HepG2 (cell line): ENCODE measurements at regions not wholly inside any gene's neighbourhood (a gene's known extent, or its start where the extent isn't known, plus 50 kb on each side); places are given as distances from the start of the nearest gene placed in this dataset.

Experiments
- ATAC-seq: fragments of 200-7000 bp; cut with Tn5 transposase; 3 replicates; pipeline ENCODE4 v1.9.1; 2020; ENCODE audit warnings: mild to moderate bottlenecking, moderate library complexity
- BruUV-seq: library from RNA; stranded (reverse); fragments of 400-500 nt; replicated peaks from 2 replicates; lab custom pipeline; 2021; lab: Mats Ljungman, UMichigan
- CTCF ChIA-PET: fragments of 300-600 bp; formaldehyde crosslinking; extraction: SDS; loops from one replicate; lab custom pipeline; 2021; ENCODE audit warnings: low total read pairs, inconsistent platforms, low intra/inter-chr PET ratio; lab: Yijun Ruan, JAX
- POLR2A ChIA-PET: fragments of 350-600 bp; sonication (Branson Sonifier 250); formaldehyde crosslinking; loops from one replicate; lab custom pipeline; 2020; ENCODE audit warnings: antibody characterized with exemption, inconsistent platforms; lab: Yijun Ruan, JAX
- DNase-seq: peaks from one replicate; pipeline ENCODE4 v3.0.0-alpha.2; 2015; ENCODE audit warnings: low spot score
- FAIRE-seq: peaks from 3 replicates; lab custom pipeline; 2011; peaks lifted over from hg19 to GRCh38; lab: Jason Lieb, UNC
- H2AFZ ChIP-seq: one replicate; pipeline ENCODE4 v1.6.1; 2011; ENCODE audit warnings: low read length, inconsistent platforms
- H3K27ac ChIP-seq: fragments of 300-600 bp; 3 replicates; pipeline ENCODE4 v1.8.0; 2011; ENCODE audit warnings: mixed run types, mild to moderate bottlenecking, mixed read lengths, low read length, inconsistent platforms; ENCODE audit not compliant: insufficient read depth; ENCODE audit errors: extremely low read length
- H3K27me3 ChIP-seq, 2 experiments: fragments of 200-600 bp in 1 of 2; 2 replicates in 1 of 2; 3 replicates in 1 of 2; pipeline versions ENCODE4 v1.6.0 to v1.8.0; 2011; ENCODE audit warnings: low read length in 2 of 2, mild to moderate bottlenecking in 2 of 2, moderate library complexity in 2 of 2, inconsistent platforms in 1 of 2; ENCODE audit not compliant: insufficient read depth in 2 of 2, control insufficient read depth in 1 of 2
- H3K36me3 ChIP-seq, 2 experiments: fragments of 200-600 bp in 1 of 2; replicated peaks in 1 of 2; 2 replicates in 1 of 2; 3 replicates in 1 of 2; pipeline versions ENCODE4 v1.5.1 to v1.8.0; 2011; ENCODE audit warnings: low read length in 2 of 2, inconsistent platforms in 1 of 2; ENCODE audit not compliant: insufficient read depth in 2 of 2, control insufficient read depth in 1 of 2
- H3K4me1 ChIP-seq: 2 replicates; pipeline ENCODE4 v1.5.1; 2012; ENCODE audit warnings: low read length, inconsistent platforms; ENCODE audit not compliant: insufficient read depth
- H3K4me2 ChIP-seq: 2 replicates; pipeline ENCODE4 v1.6.0; 2011; ENCODE audit warnings: low read depth, low read length, inconsistent platforms
- H3K4me3 ChIP-seq, 3 experiments: fragments of 200-600 bp in 1 of 3; sonication (generic), shearing (Covaris generic) in 1 of 3; replicated peaks in 1 of 3; 2 replicates each; pipeline ENCODE4 v1.5.1; 2011 to 2016; ENCODE audit warnings: low read length in 3 of 3, inconsistent platforms in 2 of 3, low read depth in 2 of 3, mild to moderate bottlenecking in 2 of 3, control low read depth in 1 of 3, mixed read lengths in 1 of 3; ENCODE audit not compliant: insufficient read depth in 1 of 3
- H3K79me2 ChIP-seq: one replicate; pipeline ENCODE4 v1.6.1; 2011; ENCODE audit warnings: low read length, inconsistent platforms; ENCODE audit not compliant: insufficient read depth
- H3K9ac ChIP-seq: 2 replicates; pipeline ENCODE4 v1.6.0; 2011; ENCODE audit warnings: mild to moderate bottlenecking, low read depth, low read length, inconsistent platforms; ENCODE audit not compliant: insufficient read depth
- H3K9me3 ChIP-seq: 2 replicates; pipeline ENCODE4 v1.5.1; 2012; ENCODE audit warnings: mild to moderate bottlenecking, low read length
- H4K20me1 ChIP-seq: 2 replicates; pipeline ENCODE4 v1.6.0; 2011; ENCODE audit warnings: inconsistent platforms, mild to moderate bottlenecking, low read length, moderate library complexity; ENCODE audit not compliant: insufficient read depth
- CBX5 ChIP-seq: sonication (generic); formaldehyde crosslinking; IDR thresholded peaks from 2 replicates; pipeline ENCODE4 v1.4.0; 2020; ENCODE audit warnings: missing genetic modification reagents, borderline replicate concordance
- HOXA9 ChIP-seq: sonication (generic); formaldehyde crosslinking; IDR thresholded peaks from 2 replicates; pipeline ENCODE4 v1.8.1; 2022; ENCODE audit warnings: missing genetic modification reagents, mild to moderate bottlenecking, moderate library complexity, borderline replicate concordance
- MIER2 ChIP-seq: IDR thresholded peaks from 2 replicates; pipeline ENCODE4 v1.6.1; 2016; ENCODE audit warnings: missing biosample characterization, missing genetic modification reagents
- ZBTB38 ChIP-seq: sonication (generic); formaldehyde crosslinking; IDR thresholded peaks from 2 replicates; pipeline ENCODE4 v1.5.1; 2020; ENCODE audit warnings: mild to moderate bottlenecking, missing genetic modification reagents
- ZFAT ChIP-seq: sonication (generic); formaldehyde crosslinking; conservative IDR thresholded peaks from 2 replicates; pipeline ENCODE4 v1.8.1; 2023; ENCODE audit warnings: missing genetic modification reagents, inconsistent platforms
- ZNF136 ChIP-seq: sonication (generic); formaldehyde crosslinking; IDR thresholded peaks from 2 replicates; pipeline ENCODE4 v1.8.1; 2022; ENCODE audit warnings: low read depth, mild to moderate bottlenecking, moderate library complexity, missing genetic modification reagents
- ZNF337 ChIP-seq: sonication (generic); formaldehyde crosslinking; IDR thresholded peaks from 2 replicates; pipeline ENCODE4 v1.5.1; 2020; ENCODE audit warnings: missing genetic modification reagents, low read depth, mild to moderate bottlenecking, borderline replicate concordance
- WGBS: methylation state at CpG from one replicate; pipeline ENCODE4 v1.1.6; 2017; ENCODE audit warnings: low lambda C conversion rate; 5-methylcytosine and 5-hydroxymethylcytosine counted together
- in situ Hi-C: cut with HindIII; loops from 2 replicates; pipeline ENCODE4 v1.10.0; 2017; ENCODE audit warnings: low pct_unique_long_range_greater_than_20kb; ENCODE audit not compliant: extremely low pct_ligation_motif_present
- intact Hi-C: fragments of 100-400 bp; cut with micrococcal nuclease; formaldehyde crosslinking; loops from one replicate; pipeline ENCODE4 v1.10.0; 2022; ENCODE audit not compliant: unreplicated experiment
- TF ChIP-seq, protein P1 (sequence below): sonication (generic); formaldehyde crosslinking; IDR thresholded peaks from 2 replicates; pipeline ENCODE4 v1.4.0; 2020; ENCODE audit warnings: missing genetic modification reagents
- TF ChIP-seq, protein P2 (sequence below): sonication (generic); formaldehyde crosslinking; IDR thresholded peaks from 2 replicates; pipeline ENCODE4 v1.4.0; 2020; ENCODE audit warnings: missing genetic modification reagents
- TF ChIP-seq, protein P3 (sequence below): IDR thresholded peaks from 2 replicates; pipeline ENCODE4 v1.6.1; 2018; ENCODE audit warnings: missing genetic modification reagents, mild to moderate bottlenecking, missing compliant biosample characterization

DNA sequence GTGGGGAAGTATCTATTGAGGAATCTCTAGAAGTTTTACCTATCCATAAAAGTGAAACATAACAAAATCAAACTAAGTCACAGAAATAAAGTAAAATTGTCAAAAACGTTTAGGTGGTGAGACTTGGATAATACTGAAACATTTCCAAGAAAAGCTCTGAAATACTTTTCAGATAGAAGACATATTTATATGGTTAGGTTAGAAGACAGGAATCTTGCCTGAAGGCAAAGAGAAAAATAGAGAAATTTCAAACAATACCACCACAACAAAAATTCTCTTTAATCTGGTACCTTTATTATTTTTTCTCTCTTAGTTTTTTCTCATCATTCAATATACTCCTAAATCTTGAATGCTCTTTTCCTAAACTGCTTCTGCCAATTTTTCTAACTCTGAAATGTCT, 222.7 kb upstream of the PLSCR5 start:
- no peaks in the 10 kb centered on the region for H3K36me3 ChIP-seq
- H3K79me2 ChIP-seq: no peaks in the 10 kb centered on the region
- no peak overlapping the region for H3K4me2 ChIP-seq
- no peaks in the 10 kb centered on the region for H4K20me1 ChIP-seq
- no peak overlapping the region for H3K27ac ChIP-seq
- no peak overlapping the region for H3K4me3 ChIP-seq
- no peak for ATAC-seq
- in situ Hi-C loops: no loop called here
- TF ChIP-seq, protein P1, sequence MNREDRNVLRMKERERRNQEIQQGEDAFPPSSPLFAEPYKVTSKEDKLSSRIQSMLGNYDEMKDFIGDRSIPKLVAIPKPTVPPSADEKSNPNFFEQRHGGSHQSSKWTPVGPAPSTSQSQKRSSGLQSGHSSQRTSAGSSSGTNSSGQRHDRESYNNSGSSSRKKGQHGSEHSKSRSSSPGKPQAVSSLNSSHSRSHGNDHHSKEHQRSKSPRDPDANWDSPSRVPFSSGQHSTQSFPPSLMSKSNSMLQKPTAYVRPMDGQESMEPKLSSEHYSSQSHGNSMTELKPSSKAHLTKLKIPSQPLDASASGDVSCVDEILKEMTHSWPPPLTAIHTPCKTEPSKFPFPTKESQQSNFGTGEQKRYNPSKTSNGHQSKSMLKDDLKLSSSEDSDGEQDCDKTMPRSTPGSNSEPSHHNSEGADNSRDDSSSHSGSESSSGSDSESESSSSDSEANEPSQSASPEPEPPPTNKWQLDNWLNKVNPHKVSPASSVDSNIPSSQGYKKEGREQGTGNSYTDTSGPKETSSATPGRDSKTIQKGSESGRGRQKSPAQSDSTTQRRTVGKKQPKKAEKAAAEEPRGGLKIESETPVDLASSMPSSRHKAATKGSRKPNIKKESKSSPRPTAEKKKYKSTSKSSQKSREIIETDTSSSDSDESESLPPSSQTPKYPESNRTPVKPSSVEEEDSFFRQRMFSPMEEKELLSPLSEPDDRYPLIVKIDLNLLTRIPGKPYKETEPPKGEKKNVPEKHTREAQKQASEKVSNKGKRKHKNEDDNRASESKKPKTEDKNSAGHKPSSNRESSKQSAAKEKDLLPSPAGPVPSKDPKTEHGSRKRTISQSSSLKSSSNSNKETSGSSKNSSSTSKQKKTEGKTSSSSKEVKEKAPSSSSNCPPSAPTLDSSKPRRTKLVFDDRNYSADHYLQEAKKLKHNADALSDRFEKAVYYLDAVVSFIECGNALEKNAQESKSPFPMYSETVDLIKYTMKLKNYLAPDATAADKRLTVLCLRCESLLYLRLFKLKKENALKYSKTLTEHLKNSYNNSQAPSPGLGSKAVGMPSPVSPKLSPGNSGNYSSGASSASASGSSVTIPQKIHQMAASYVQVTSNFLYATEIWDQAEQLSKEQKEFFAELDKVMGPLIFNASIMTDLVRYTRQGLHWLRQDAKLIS (CRISPR knock-in tag): no peak
- TF ChIP-seq ZNF136 (CRISPR knock-in tag): no peak
- no peak for TF ChIP-seq HOXA9 (CRISPR knock-in tag)
- TF ChIP-seq ZNF337 (CRISPR knock-in tag): no peak
- no peak for TF ChIP-seq CBX5
- TF ChIP-seq, all 625 proteins: peak for 0
- Histone ChIP-seq H2AFZ (no peak overlapping the region), H3K9ac (no peak overlapping the region), H3K27me3 (no peaks in the 10 kb centered on the region), H3K4me1 (no peaks in the 10 kb centered on the region), H3K9me3 (no peaks in the 10 kb centered on the region)
- DNase-seq (no peak), FAIRE-seq (no peak)
- intact Hi-C loops: no loop called here
- 0% methylated on average over 1 of the region's 1 CpG for WGBS
- BruUV-seq: no TSS peak
- POLR2A ChIA-PET: no interaction called here
- CTCF ChIA-PET: no interaction called here

DNA sequence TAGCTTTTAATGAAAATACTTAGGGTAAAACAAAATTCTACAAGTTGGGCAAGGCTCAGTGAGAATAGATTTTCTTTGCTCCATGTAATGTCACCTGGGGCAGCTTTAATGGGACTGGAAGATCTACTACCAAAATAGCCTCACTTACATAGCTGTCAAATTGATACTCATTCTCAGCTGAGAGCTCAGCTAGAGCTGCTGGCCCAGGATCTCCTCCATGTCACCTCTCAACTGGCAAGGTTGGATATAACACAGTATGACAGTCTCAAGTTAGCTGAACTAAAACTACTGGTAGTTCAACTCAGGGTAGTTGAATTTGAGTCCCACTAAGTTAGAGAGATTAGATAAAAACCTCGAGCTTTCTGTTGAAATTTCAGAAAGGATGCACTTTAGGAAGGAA, 218.5 kb upstream of the PLSCR5 start:
- no peaks in the 10 kb centered on the region for H4K20me1 ChIP-seq
- no peak for TF ChIP-seq ZFAT (CRISPR knock-in tag)
- TF ChIP-seq MIER2 (CRISPR knock-in tag): no peak
- no peak for TF ChIP-seq ZBTB38 (CRISPR knock-in tag)
- TF ChIP-seq, protein P2, sequence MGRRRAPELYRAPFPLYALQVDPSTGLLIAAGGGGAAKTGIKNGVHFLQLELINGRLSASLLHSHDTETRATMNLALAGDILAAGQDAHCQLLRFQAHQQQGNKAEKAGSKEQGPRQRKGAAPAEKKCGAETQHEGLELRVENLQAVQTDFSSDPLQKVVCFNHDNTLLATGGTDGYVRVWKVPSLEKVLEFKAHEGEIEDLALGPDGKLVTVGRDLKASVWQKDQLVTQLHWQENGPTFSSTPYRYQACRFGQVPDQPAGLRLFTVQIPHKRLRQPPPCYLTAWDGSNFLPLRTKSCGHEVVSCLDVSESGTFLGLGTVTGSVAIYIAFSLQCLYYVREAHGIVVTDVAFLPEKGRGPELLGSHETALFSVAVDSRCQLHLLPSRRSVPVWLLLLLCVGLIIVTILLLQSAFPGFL (CRISPR knock-in tag): no peak
- TF ChIP-seq, protein P3, sequence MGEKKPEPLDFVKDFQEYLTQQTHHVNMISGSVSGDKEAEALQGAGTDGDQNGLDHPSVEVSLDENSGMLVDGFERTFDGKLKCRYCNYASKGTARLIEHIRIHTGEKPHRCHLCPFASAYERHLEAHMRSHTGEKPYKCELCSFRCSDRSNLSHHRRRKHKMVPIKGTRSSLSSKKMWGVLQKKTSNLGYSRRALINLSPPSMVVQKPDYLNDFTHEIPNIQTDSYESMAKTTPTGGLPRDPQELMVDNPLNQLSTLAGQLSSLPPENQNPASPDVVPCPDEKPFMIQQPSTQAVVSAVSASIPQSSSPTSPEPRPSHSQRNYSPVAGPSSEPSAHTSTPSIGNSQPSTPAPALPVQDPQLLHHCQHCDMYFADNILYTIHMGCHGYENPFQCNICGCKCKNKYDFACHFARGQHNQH (CRISPR knock-in tag): no peak

More for the DNA sequence above, 218.5 kb upstream of the PLSCR5 start:
- no peaks in the 10 kb centered on the region for H3K4me1 ChIP-seq
- BruUV-seq: no TSS peak
- no peaks in the 10 kb centered on the region for H3K36me3 ChIP-seq
- H3K4me3 ChIP-seq: no peak overlapping the region
- POLR2A ChIA-PET: no interaction called here
- H3K9me3 ChIP-seq: no peaks in the 10 kb centered on the region
- DNase-seq (no peak), ATAC-seq (no peak), FAIRE-seq (no peak)
- in situ Hi-C loops (no loop called here), intact Hi-C loops (no loop called here)
- no peaks in the 10 kb centered on the region for H3K27me3 ChIP-seq
- CTCF ChIA-PET: no interaction called here
- no peak overlapping the region for H3K27ac ChIP-seq
- no peak overlapping the region for H3K9ac ChIP-seq
- WGBS: 0% methylated on average over 1 of the region's 1 CpG
- no peak overlapping the region for H2AFZ ChIP-seq
- no peaks in the 10 kb centered on the region for H3K79me2 ChIP-seq
- H3K4me2 ChIP-seq: no peak overlapping the region
